Breast epithelium (tissue), 3 donors: ENCODE measurements at regions not wholly inside any gene's neighbourhood (a gene's known extent, or its start where the extent isn't known, plus 50 kb on each side); places are given as distances from the start of the nearest gene placed in this dataset.

Source experiments
- CTCF ChIP-seq, 3 donors: fragments of 450-650 bp; IDR thresholded peaks; one replicate each; pipeline ENCODE4 v1.5.1; 2016 to 2017; ENCODE audit warnings: antibody characterized with exemption in 3 of 3, mild to moderate bottlenecking in 3 of 3, moderate library complexity in 3 of 3
- POLR2AphosphoS5 ChIP-seq, 3 donors: sonication (generic); formaldehyde crosslinking; IDR thresholded peaks; one replicate each; pipeline ENCODE4 v1.6.1; 2017; ENCODE audit warnings: antibody characterized with exemption in 3 of 3

GRCh38 chr4:111480510-111480909, 664.7 kb upstream of the FAM241A start:
- TF ChIP-seq CTCF (IDR thresholded peaks at IDR 0.05) (no peak), POLR2AphosphoS5 (IDR thresholded peaks at IDR 0.05) (no peak)
